A673 (cell line): ENCODE measurements at regions not wholly inside any gene's neighbourhood (a gene's known extent, or its start where the extent isn't known, plus 50 kb on each side); places are given as distances from the start of the nearest gene placed in this dataset.

Source experiments
- BruUV-seq: library from RNA; stranded (reverse); fragments of 400-500 nt; replicated peaks from 2 replicates; lab custom pipeline; 2021; lab: Mats Ljungman, UMichigan
- CTCF ChIA-PET: fragments of 300-600 bp; sonication (Branson Sonifier 250); formaldehyde crosslinking; loops from one replicate; lab custom pipeline; 2022; ENCODE audit warnings: antibody characterized with exemption; lab: Charles Lee
- POLR2A ChIA-PET: fragments of 300-600 bp; sonication (Branson Sonifier 250); formaldehyde crosslinking; loops from one replicate; lab custom pipeline; 2022; ENCODE audit warnings: antibody characterized with exemption; ENCODE audit not compliant: low non-redundant PET; lab: Charles Lee
- DNase-seq: peaks from one replicate; pipeline ENCODE4 v3.0.0-alpha.2; 2015; ENCODE audit warnings: low spot score
- H3K27ac ChIP-seq: fragments of 200-600 bp; sonication (generic); 2 replicates; pipeline ENCODE4 v1.5.1; 2016; ENCODE audit warnings: mixed run types, low read depth, mild to moderate bottlenecking, mixed read lengths, antibody characterized with exemption, low read length; ENCODE audit not compliant: poor library complexity, severe bottlenecking
- H3K27me3 ChIP-seq: fragments of 200-600 bp; sonication (generic); replicated peaks from 2 replicates; pipeline ENCODE4 v1.6.1; 2017; ENCODE audit warnings: mixed run types, low read depth, mild to moderate bottlenecking, mixed read lengths, antibody characterized with exemption, low read length; ENCODE audit not compliant: insufficient read depth, poor library complexity
- H3K36me3 ChIP-seq: fragments of 200-600 bp; sonication (generic); 2 replicates; pipeline ENCODE4 v1.6.1; 2016; ENCODE audit warnings: mixed run types, mild to moderate bottlenecking, mixed read lengths, antibody characterized with exemption, low read length; ENCODE audit not compliant: insufficient read depth, poor library complexity, severe bottlenecking
- H3K4me1 ChIP-seq: fragments of 200-600 bp; sonication (generic); 2 replicates; pipeline ENCODE4 v1.6.1; 2017; ENCODE audit warnings: mixed run types, mild to moderate bottlenecking, mixed read lengths, antibody characterized with exemption, low read length; ENCODE audit not compliant: insufficient read depth, poor library complexity, severe bottlenecking
- H3K4me3 ChIP-seq: fragments of 200-600 bp; sonication (generic); 2 replicates; pipeline ENCODE4 v1.5.1; 2016; ENCODE audit warnings: low read depth, mixed run types, mild to moderate bottlenecking, mixed read lengths, low read length; ENCODE audit not compliant: poor library complexity, severe bottlenecking
- H3K9me3 ChIP-seq: fragments of 200-600 bp; sonication (generic); 2 replicates; pipeline ENCODE4 v1.6.1; 2016; ENCODE audit warnings: mixed run types, low read depth, mild to moderate bottlenecking, mixed read lengths, antibody characterized with exemption, low read length; ENCODE audit not compliant: poor library complexity, severe bottlenecking
- EZH2 ChIP-seq: fragments of 200-600 bp; sonication (generic); IDR thresholded peaks from 2 replicates; pipeline ENCODE4 v1.6.1; 2017; ENCODE audit warnings: borderline replicate concordance, low read depth, mild to moderate bottlenecking, mixed read lengths, antibody characterized with exemption, low read length; ENCODE audit not compliant: poor library complexity, severe bottlenecking
- intact Hi-C: fragments of 100-400 bp; cut with micrococcal nuclease; formaldehyde crosslinking; loops from one replicate; pipeline ENCODE4 v1.10.0; 2022; ENCODE audit not compliant: unreplicated experiment
- TF ChIP-seq, protein P1 (sequence below): fragments of 300-800, 200-600 bp; sonication (generic); conservative IDR thresholded peaks from 2 replicates; pipeline ENCODE4 v1.5.1; 2017; ENCODE audit warnings: low read depth, mild to moderate bottlenecking, antibody characterized with exemption, low read length, moderate library complexity, mixed read lengths

- no peak overlapping the region for H3K4me3 ChIP-seq
- no peak for TF ChIP-seq EZH2
- TF ChIP-seq, protein P1, sequence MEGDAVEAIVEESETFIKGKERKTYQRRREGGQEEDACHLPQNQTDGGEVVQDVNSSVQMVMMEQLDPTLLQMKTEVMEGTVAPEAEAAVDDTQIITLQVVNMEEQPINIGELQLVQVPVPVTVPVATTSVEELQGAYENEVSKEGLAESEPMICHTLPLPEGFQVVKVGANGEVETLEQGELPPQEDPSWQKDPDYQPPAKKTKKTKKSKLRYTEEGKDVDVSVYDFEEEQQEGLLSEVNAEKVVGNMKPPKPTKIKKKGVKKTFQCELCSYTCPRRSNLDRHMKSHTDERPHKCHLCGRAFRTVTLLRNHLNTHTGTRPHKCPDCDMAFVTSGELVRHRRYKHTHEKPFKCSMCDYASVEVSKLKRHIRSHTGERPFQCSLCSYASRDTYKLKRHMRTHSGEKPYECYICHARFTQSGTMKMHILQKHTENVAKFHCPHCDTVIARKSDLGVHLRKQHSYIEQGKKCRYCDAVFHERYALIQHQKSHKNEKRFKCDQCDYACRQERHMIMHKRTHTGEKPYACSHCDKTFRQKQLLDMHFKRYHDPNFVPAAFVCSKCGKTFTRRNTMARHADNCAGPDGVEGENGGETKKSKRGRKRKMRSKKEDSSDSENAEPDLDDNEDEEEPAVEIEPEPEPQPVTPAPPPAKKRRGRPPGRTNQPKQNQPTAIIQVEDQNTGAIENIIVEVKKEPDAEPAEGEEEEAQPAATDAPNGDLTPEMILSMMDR: no peak
- H3K4me1 ChIP-seq: no peaks in the 10 kb centered on the region
- no peak overlapping the region for H3K27ac ChIP-seq
- CTCF ChIA-PET: no interaction called here
- H3K9me3 ChIP-seq: no peaks in the 10 kb centered on the region
- no peaks in the 10 kb centered on the region for H3K36me3 ChIP-seq
- H3K27me3 ChIP-seq: no peaks in the 10 kb centered on the region
- POLR2A ChIA-PET: no interaction called here
- intact Hi-C loops: no loop called here
- DNase-seq: no peak
- BruUV-seq: no TSS peak
Measured at GRCh38 chr15:89024418-89024817, 63.8 kb upstream of the ABHD2 start.

DNA sequence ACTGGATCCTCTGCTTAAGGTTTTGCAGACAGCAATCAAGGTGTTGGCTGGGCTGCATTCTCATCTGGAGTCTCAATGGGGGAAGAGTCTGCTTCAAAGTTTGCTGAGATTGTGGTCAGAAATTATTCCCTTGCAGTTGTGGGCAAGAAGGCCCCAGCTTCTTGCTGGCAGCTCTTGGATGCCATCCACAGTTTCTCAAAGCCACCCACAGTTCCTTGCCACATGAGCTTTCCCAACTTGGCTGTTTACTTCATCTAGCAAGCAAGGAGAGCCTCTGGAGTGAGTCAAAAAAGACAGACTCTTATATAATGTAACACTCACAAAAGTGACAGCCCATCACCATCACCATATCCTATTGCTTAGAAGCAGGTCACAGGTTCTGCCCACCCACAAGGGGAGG, 62.1 kb upstream of the ABHD2 start:
- intact Hi-C loops: no loop called here
- no peak for DNase-seq
- Histone ChIP-seq H3K27ac (no peak overlapping the region), H3K4me3 (no peak overlapping the region), H3K27me3 (no peaks in the 10 kb centered on the region), H3K9me3 (no peaks in the 10 kb centered on the region), H3K4me1 (no peaks in the 10 kb centered on the region), H3K36me3 (no peaks in the 10 kb centered on the region)
- TF ChIP-seq, protein P1: no peak
- no peak for TF ChIP-seq EZH2
- ChIA-PET POLR2A (no interaction called here), CTCF (no interaction called here)
- no TSS peak for BruUV-seq

DNA sequence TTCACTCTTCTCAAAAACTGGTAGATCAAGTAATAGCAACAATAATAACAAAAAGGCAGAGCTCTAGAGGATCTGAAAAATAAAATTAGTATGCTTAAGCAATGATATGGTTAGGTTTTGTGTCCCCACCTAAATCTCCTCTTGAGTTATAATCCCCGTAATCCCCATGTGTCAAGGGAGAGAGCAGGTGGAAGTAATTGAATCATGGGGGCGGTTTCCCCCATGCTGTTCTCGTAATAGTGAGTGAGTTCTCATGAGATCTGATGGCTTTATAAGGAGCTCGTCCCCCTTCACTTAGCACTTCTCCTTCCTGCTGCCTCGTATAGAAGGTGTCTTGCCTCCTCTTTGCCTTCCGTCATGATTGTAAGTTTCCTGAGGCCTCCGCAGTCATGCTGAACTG, 60.2 kb upstream of the ABHD2 start:
- no peaks in the 10 kb centered on the region for H3K9me3 ChIP-seq

More for the DNA sequence above, 60.2 kb upstream of the ABHD2 start:
- TF ChIP-seq, protein P1: no peak
- Histone ChIP-seq H3K4me3 (no peak overlapping the region), H3K27me3 (no peaks in the 10 kb centered on the region), H3K27ac (no peak overlapping the region), H3K4me1 (no peaks in the 10 kb centered on the region), H3K36me3 (no peaks in the 10 kb centered on the region)
- ChIA-PET CTCF (no interaction called here), POLR2A (no interaction called here)
- BruUV-seq: no TSS peak
- intact Hi-C loops: no loop called here
- peak; percentile 22 for DNase-seq
